Lower leg skin (tissue), 3 donors: ENCODE measurements at regions not wholly inside any gene's neighbourhood (a gene's known extent, or its start where the extent isn't known, plus 50 kb on each side); places are given as distances from the start of the nearest gene placed in this dataset.

ENCODE experiments used
- CTCF ChIP-seq, 3 donors: fragments of 450-650 bp; IDR thresholded peaks; one replicate each; pipeline ENCODE4 v1.5.1; 2016; ENCODE audit warnings: antibody characterized with exemption in 3 of 3, mild to moderate bottlenecking in 3 of 3, moderate library complexity in 2 of 3
- POLR2A ChIP-seq, 2 donors: fragments of 450-650 bp; IDR thresholded peaks; one replicate each; pipeline ENCODE4 v1.6.1; 2016 to 2017; ENCODE audit warnings: antibody characterized with exemption in 2 of 2, mild to moderate bottlenecking in 1 of 2, moderate library complexity in 1 of 2

- TF ChIP-seq CTCF (IDR thresholded peaks at IDR 0.05), result no peak
- no peak for TF ChIP-seq POLR2A (IDR thresholded peaks at IDR 0.05)
These were observed 1934.7 kb upstream of the CELF4 start for GRCh38 chr18:39500306-39500705.
